ENCODE measurements at regions not wholly inside any gene's neighbourhood (a gene's known extent, or its start where the extent isn't known, plus 50 kb on each side); places are given as distances from the start of the nearest gene placed in this dataset.
A peak's percentile ranks its signal among the peaks of the same experiment; 100 is the strongest.

DNA sequence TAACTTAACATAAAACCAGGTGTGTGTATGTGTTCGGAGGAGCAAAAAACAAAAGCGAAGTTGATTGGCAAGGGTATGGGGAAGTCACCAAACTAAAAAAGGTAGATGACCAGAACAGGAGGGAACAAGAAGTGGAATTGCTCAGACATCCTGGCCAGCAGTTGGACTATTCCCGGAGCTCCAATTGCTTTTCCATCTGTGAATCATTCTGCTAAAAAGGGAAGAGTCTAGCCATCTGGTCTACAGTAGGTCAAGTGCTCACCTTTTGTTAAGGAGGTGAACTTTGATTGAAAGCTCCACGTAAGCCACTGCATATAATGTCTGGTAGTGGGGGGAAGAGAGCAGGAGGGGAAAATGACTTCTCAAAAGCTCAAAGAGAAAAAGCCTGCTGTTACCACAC is 50.0 kb upstream of the BET1 start:
- no peak overlapping the region for H3K4me3 ChIP-seq (ENCODE audit: low read depth, low read length)
- DNase-seq (ENCODE audit: low read depth): no peak
- TF ChIP-seq, protein P1, sequence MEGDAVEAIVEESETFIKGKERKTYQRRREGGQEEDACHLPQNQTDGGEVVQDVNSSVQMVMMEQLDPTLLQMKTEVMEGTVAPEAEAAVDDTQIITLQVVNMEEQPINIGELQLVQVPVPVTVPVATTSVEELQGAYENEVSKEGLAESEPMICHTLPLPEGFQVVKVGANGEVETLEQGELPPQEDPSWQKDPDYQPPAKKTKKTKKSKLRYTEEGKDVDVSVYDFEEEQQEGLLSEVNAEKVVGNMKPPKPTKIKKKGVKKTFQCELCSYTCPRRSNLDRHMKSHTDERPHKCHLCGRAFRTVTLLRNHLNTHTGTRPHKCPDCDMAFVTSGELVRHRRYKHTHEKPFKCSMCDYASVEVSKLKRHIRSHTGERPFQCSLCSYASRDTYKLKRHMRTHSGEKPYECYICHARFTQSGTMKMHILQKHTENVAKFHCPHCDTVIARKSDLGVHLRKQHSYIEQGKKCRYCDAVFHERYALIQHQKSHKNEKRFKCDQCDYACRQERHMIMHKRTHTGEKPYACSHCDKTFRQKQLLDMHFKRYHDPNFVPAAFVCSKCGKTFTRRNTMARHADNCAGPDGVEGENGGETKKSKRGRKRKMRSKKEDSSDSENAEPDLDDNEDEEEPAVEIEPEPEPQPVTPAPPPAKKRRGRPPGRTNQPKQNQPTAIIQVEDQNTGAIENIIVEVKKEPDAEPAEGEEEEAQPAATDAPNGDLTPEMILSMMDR (conservative IDR thresholded peaks at IDR 0.05; ENCODE audit: low read depth, low read length): no peak

DNA sequence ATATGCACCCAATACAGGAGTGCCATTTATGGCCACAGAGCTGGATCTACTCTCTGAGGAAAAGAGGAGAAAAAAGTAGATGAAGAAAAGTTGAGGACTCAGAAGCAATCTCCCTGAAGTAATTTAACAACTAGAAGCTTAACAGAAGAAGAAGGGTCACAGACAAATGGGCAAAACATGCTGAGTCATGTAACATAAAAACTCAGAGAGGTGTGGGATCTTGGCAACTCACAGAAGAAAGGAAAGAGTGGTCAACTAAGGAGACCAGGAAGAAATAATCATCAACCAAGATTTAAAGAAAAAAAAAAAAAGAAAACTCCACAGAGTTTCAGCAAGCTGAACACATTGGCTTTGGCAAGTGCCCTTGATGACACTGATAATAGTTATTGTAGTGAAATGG is 51.8 kb upstream of the BET1 start:
- TF ChIP-seq, protein P1 (conservative IDR thresholded peaks at IDR 0.05; ENCODE audit: low read depth, low read length): no peak
- DNase-seq (ENCODE audit: low read depth): no peak
- H3K4me3 ChIP-seq (ENCODE audit: low read depth, low read length): no peak overlapping the region

DNA sequence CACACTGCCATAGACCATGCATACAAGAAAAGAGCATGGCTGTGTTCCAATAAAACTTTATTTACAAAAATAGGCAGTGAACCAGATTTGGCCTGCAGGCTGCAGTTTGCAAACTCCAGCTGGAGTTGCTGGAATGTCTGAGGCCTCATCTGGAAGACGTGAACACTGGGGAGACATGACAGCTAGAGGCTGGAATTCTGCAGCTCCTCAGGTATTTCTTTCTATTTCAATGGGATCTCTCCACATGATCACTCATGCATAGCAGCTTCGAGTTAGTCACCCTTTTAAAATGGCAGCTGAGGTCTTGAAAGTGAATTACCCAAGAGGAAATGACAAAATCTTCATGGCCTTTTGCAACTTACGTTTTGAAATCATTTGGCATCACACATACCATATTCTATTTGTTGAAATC is 52.6 kb upstream of the BET1 start:
- no peak overlapping the region for H3K4me3 ChIP-seq (ENCODE audit: low read depth, low read length)
- TF ChIP-seq, protein P1 (conservative IDR thresholded peaks at IDR 0.05; ENCODE audit: low read depth, low read length): no peak
- DNase-seq (ENCODE audit: low read depth): peak; percentile 94

DNA sequence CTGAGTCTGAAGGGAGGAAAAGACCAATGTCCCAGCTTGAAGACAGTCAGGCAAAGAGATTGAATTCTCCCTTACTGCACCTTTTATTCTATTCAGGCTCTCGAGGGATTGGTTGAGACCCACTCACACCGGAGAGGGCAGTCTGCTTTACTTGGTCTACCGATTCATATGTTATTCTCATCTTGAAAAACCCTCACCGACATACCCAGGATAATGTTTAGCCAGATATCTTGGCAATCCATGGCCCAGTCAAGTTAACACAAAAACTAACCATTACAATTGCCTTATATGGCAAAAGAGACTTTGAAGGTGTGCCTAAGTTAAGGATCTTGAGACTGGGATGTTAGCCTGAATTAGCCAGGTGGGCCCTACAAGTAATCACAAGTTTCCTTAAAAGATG is 53.8 kb upstream of the BET1 start:
- no peak for DNase-seq (ENCODE audit: low read depth)
- TF ChIP-seq, protein P1 (conservative IDR thresholded peaks at IDR 0.05; ENCODE audit: low read depth, low read length): no peak
- no peak overlapping the region for H3K4me3 ChIP-seq (ENCODE audit: low read depth, low read length)

DNA sequence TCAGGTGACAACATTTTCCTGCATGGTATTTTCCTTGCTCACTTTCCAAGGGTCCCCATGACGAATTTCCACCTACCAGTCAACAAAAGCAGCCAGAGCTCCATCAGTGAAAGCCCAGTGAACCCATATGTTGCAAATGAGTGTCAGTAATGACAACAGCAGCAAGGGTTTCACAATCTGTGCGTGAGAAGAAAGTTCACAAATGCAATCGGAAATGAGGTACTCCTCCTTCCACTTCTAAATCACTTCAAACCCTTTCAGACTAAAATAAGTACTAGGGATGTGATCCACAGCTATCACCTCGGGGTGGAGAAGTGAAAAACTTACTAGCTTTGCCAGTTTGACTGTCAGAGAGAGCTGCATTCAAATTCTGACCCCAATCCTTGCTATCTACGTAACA is 55.6 kb upstream of the BET1 start:
- DNase-seq (ENCODE audit: low read depth): peak; percentile 55
- no peak overlapping the region for H3K4me3 ChIP-seq (ENCODE audit: low read depth, low read length)
- TF ChIP-seq, protein P1 (conservative IDR thresholded peaks at IDR 0.05; ENCODE audit: low read depth, low read length): no peak

DNA sequence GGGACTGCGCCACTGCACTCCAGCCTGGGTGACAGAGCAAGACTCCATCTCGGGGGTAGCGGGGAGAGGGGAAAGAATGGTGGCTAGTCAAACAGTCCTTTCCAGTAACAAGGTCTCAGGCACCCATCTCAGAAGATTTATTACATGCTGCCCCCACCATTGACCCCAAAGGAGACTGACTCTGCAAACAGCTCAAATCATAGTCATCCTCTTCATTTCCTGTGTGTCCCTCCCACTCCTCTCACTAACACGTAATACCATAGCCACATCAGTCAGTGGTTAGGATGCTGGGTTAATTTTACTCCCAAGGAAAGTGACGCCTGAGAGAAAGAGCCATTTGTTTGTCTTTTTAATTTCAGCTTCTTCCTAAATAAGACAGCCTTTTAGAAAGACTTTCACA is 56.6 kb upstream of the BET1 start:
- no peak overlapping the region for H3K4me3 ChIP-seq (ENCODE audit: low read depth, low read length)
- TF ChIP-seq, protein P1 (conservative IDR thresholded peaks at IDR 0.05; ENCODE audit: low read depth, low read length): no peak
- DNase-seq (ENCODE audit: low read depth): no peak

DNA sequence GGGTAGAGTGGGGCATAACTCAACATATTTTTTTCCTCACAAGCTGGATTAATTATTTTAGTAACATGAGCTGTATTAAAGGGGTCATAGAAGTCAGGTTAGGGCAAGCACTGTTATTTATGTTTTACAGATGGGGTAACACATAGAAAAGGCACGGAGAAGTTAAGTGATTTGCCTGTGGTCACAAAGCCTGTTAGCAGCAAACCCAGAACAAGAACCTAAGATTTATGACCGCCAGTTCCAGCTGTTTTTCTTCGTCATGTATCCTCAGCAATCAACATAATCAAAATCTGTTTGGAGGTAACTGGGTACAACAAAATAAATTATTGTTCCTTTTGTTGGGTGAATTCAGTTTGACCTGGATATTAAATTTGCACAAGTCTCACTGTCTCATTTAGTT is 57.2 kb upstream of the BET1 start:
- no peak overlapping the region for H3K4me3 ChIP-seq (ENCODE audit: low read depth, low read length)
- TF ChIP-seq, protein P1 (conservative IDR thresholded peaks at IDR 0.05; ENCODE audit: low read depth, low read length): no peak
- DNase-seq (ENCODE audit: low read depth): no peak
